Spleen (tissue), 7 donors: ENCODE measurements at regions not wholly inside any gene's neighbourhood (a gene's known extent, or its start where the extent isn't known, plus 50 kb on each side); places are given as distances from the start of the nearest gene placed in this dataset.

Source experiments
- POLR2A ChIP-seq, 3 donors: fragments of 450-650 bp; IDR thresholded peaks; one replicate each; pipeline ENCODE4 v1.5.1; 2017; ENCODE audit warnings: antibody characterized with exemption in 3 of 3, mild to moderate bottlenecking in 1 of 3
- POLR2AphosphoS5 ChIP-seq, 3 donors: sonication (generic); formaldehyde crosslinking; IDR thresholded peaks; one replicate each; pipeline ENCODE4 v1.5.1; 2017; ENCODE audit warnings: antibody characterized with exemption in 3 of 3
- TF ChIP-seq, protein P1 (sequence below), 11 experiments: fragments of 200-600 bp in 7 of 11; fragments of 450-650 bp in 4 of 11; sonication (generic) in 4 of 11; IDR thresholded peaks in 8 of 11; conservative IDR thresholded peaks in 3 of 11; 1 replicate in 7 of 11; 2 replicates in 4 of 11; pipeline versions ENCODE4 v1.4.0 to v1.8.0; 2016 to 2021; ENCODE audit warnings: antibody characterized with exemption in 11 of 11, inconsistent platforms in 4 of 11, mild to moderate bottlenecking in 1 of 11
- donor health status: DM: no; HTN: no; CAD: no; lungs with moderate emphysema.
- donor health status: DM: no; HTN: no; CAD: no.
- donor health status: DM: no; HTN: no; CAD: no.

DNA sequence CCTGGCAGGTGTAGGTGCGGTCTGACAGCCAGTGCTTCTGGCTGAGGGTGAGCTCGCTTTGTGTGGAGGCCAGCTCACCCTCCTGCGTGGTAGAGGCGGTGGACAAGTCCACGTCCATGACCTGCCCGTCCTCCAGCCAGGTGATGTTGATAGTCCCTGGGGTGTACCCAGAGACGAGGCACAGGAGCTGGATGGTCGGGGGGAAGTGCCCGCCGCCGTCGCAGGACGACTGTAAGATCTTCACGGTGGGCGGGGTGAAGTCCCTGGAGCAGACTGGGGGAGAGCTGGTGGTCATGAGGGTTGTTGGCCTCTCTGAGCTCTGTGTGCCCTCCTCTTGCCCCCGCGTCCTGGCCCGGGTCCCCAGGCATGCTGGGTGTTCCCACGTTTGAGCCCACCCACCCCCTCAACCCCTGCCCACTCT lies 74.6 kb downstream of the TMEM121 start:
- TF ChIP-seq POLR2AphosphoS5 (IDR thresholded peaks at IDR 0.05) = no peak
- TF ChIP-seq, protein P1, sequence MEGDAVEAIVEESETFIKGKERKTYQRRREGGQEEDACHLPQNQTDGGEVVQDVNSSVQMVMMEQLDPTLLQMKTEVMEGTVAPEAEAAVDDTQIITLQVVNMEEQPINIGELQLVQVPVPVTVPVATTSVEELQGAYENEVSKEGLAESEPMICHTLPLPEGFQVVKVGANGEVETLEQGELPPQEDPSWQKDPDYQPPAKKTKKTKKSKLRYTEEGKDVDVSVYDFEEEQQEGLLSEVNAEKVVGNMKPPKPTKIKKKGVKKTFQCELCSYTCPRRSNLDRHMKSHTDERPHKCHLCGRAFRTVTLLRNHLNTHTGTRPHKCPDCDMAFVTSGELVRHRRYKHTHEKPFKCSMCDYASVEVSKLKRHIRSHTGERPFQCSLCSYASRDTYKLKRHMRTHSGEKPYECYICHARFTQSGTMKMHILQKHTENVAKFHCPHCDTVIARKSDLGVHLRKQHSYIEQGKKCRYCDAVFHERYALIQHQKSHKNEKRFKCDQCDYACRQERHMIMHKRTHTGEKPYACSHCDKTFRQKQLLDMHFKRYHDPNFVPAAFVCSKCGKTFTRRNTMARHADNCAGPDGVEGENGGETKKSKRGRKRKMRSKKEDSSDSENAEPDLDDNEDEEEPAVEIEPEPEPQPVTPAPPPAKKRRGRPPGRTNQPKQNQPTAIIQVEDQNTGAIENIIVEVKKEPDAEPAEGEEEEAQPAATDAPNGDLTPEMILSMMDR (IDR thresholded peaks at IDR 0.05 in 8 of 11, conservative IDR thresholded peaks at IDR 0.05 in 3 of 11) = no peak
- no peak for TF ChIP-seq POLR2A (IDR thresholded peaks at IDR 0.05)
